Activated T-helper 2 cell treated with anti-CD3 and anti-CD28 coated beads, Interferon-gamma antibody, Interleukin-2, Interleukin-4, amounts not matched to agents 10 μg/mL and 5 μg/mL and 100 μg/mL, durations not matched to agents 14 hours and 24 hours and 36 hours (primary cell): ENCODE measurements at regions not wholly inside any gene's neighbourhood (a gene's known extent, or its start where the extent isn't known, plus 50 kb on each side); places are given as distances from the start of the nearest gene placed in this dataset.
"Not testable (repeated sequence)": the region's sequence is repeated elsewhere in the genome, so short reads cannot be mapped to it uniquely, and the experiment has no call there.

Source experiments
- DNase-seq: peaks from one replicate; pipeline ENCODE4 v3.0.0; 2021; ENCODE audit warnings: low spot score
- H3K27ac Mint-ChIP-seq: one replicate; pipeline ENCODE4 v1.8.0; 2021; ENCODE audit warnings: mixed read lengths
- H3K27me3 Mint-ChIP-seq: one replicate; pipeline ENCODE4 v1.8.0; 2021; ENCODE audit warnings: low read depth, mixed read lengths
- H3K36me3 Mint-ChIP-seq: one replicate; pipeline ENCODE4 v1.8.0; 2021; ENCODE audit warnings: low read depth, mixed read lengths
- H3K4me1 Mint-ChIP-seq: one replicate; pipeline ENCODE4 v1.8.0; 2021; ENCODE audit warnings: low read depth, mixed read lengths
- H3K4me3 Mint-ChIP-seq: one replicate; pipeline ENCODE4 v1.8.0; 2021; ENCODE audit warnings: low read depth, mild to moderate bottlenecking, moderate library complexity, mixed read lengths
- H3K9me3 Mint-ChIP-seq: one replicate; pipeline ENCODE4 v1.8.0; 2021; ENCODE audit warnings: mixed read lengths
- intact Hi-C: fragments of 100-400 bp; cut with micrococcal nuclease; formaldehyde crosslinking; loops from one replicate; pipeline ENCODE4 v1.15.1; 2023

- Mint-ChIP-seq H3K4me3 (no peak overlapping the region), H3K27me3 (no peaks in the 10 kb centered on the region), H3K27ac (no peak overlapping the region), H3K9me3 (peaks cover 25% of the 10 kb centered on the region), H3K4me1 (no peaks in the 10 kb centered on the region), H3K36me3 (no peaks in the 10 kb centered on the region)
- no peak for DNase-seq
- intact Hi-C loops: no loop called here
Measured at GRCh38 chr12:73798523-73798922, 739.1 kb upstream of the ATXN7L3B start.

- Mint-ChIP-seq H3K27me3 (no peaks in the 10 kb centered on the region), H3K4me1 (no peaks in the 10 kb centered on the region), H3K36me3 (no peaks in the 10 kb centered on the region), H3K9me3 (peaks cover 7% of the 10 kb centered on the region), H3K27ac (no peak overlapping the region), H3K4me3 (no peak overlapping the region)
- intact Hi-C loops: no loop called here
- no peak for DNase-seq
Measured at GRCh38 chr12:73815072-73815645, 722.5 kb upstream of the ATXN7L3B start.

GRCh38 chr12:73817161-73817560 lies 720.5 kb upstream of the ATXN7L3B start:
- Mint-ChIP-seq H3K36me3 (no peaks in the 10 kb centered on the region), H3K4me1 (no peaks in the 10 kb centered on the region), H3K9me3 (peaks cover 8% of the 10 kb centered on the region), H3K27ac (no peak overlapping the region), H3K4me3 (no peak overlapping the region), H3K27me3 (no peaks in the 10 kb centered on the region)
- intact Hi-C loops: no loop called here
- DNase-seq: no peak

- no peak overlapping the region for H3K4me3 Mint-ChIP-seq
- H3K27me3 Mint-ChIP-seq: no peaks in the 10 kb centered on the region
- intact Hi-C loops: no loop called here
- H3K36me3 Mint-ChIP-seq: no peaks in the 10 kb centered on the region
- H3K27ac Mint-ChIP-seq: no peak overlapping the region
- DNase-seq: no peak
- peaks cover 3% of the 10 kb centered on the region for H3K9me3 Mint-ChIP-seq
- no peaks in the 10 kb centered on the region for H3K4me1 Mint-ChIP-seq
Measured at GRCh38 chr12:73833746-73834145, 703.9 kb upstream of the ATXN7L3B start.

GRCh38 chr12:73841963-73842362 lies 695.7 kb upstream of the ATXN7L3B start:
- intact Hi-C loops: no loop called here
- Mint-ChIP-seq H3K4me3 (no peak overlapping the region), H3K27me3 (no peaks in the 10 kb centered on the region), H3K9me3 (no peaks in the 10 kb centered on the region), H3K27ac (no peak overlapping the region), H3K4me1 (no peaks in the 10 kb centered on the region), H3K36me3 (no peaks in the 10 kb centered on the region)
- no peak for DNase-seq

- no peaks in the 10 kb centered on the region for H3K36me3 Mint-ChIP-seq
Measured at GRCh38 chr12:73863546-73863945, 674.1 kb upstream of the ATXN7L3B start.

GRCh38 chr12:73867147-73867546 lies 670.5 kb upstream of the ATXN7L3B start:
- intact Hi-C loops: no loop called here
- DNase-seq: no peak
- H3K4me1 Mint-ChIP-seq: no peaks in the 10 kb centered on the region
- H3K27me3 Mint-ChIP-seq: no peaks in the 10 kb centered on the region
- H3K36me3 Mint-ChIP-seq: no peaks in the 10 kb centered on the region
- no peak overlapping the region for H3K27ac Mint-ChIP-seq
- H3K4me3 Mint-ChIP-seq: no peak overlapping the region
- peaks cover 7% of the 10 kb centered on the region for H3K9me3 Mint-ChIP-seq

More at GRCh38 chr12:73863546-73863945, 674.1 kb upstream of the ATXN7L3B start:
- no peak overlapping the region for H3K4me3 Mint-ChIP-seq
- peaks cover 7% of the 10 kb centered on the region for H3K9me3 Mint-ChIP-seq
- no peak for DNase-seq
- intact Hi-C loops: no loop called here
- H3K27ac Mint-ChIP-seq: no peak overlapping the region
- H3K27me3 Mint-ChIP-seq: no peaks in the 10 kb centered on the region
- H3K4me1 Mint-ChIP-seq: no peaks in the 10 kb centered on the region

- intact Hi-C loops, H3K36me3 Mint-ChIP-seq, DNase-seq, H3K27me3 Mint-ChIP-seq, H3K27ac Mint-ChIP-seq, H3K4me3 Mint-ChIP-seq, H3K9me3 Mint-ChIP-seq, H3K4me1 Mint-ChIP-seq: not testable (repeated sequence)
Measured at GRCh38 chr12:73877291-73877690, 660.3 kb upstream of the ATXN7L3B start.

- H3K27ac Mint-ChIP-seq: no peak overlapping the region
- H3K27me3 Mint-ChIP-seq: no peaks in the 10 kb centered on the region
- intact Hi-C loops: no loop called here
- H3K4me3 Mint-ChIP-seq: no peak overlapping the region
- no peaks in the 10 kb centered on the region for H3K4me1 Mint-ChIP-seq
- no peak for DNase-seq
- no peaks in the 10 kb centered on the region for H3K36me3 Mint-ChIP-seq
- peaks cover 5% of the 10 kb centered on the region for H3K9me3 Mint-ChIP-seq
Measured at GRCh38 chr12:73892201-73892600, 645.4 kb upstream of the ATXN7L3B start.

- no peaks in the 10 kb centered on the region for H3K27me3 Mint-ChIP-seq
- no peaks in the 10 kb centered on the region for H3K4me1 Mint-ChIP-seq
- no peaks in the 10 kb centered on the region for H3K36me3 Mint-ChIP-seq
- no peak overlapping the region for H3K4me3 Mint-ChIP-seq
- intact Hi-C loops: no loop called here
- no peak for DNase-seq
- H3K27ac Mint-ChIP-seq: no peak overlapping the region
- H3K9me3 Mint-ChIP-seq: no peaks in the 10 kb centered on the region
Measured at GRCh38 chr12:73898645-73899044, 639.0 kb upstream of the ATXN7L3B start.

- Mint-ChIP-seq H3K27ac (no peak overlapping the region), H3K4me3 (no peak overlapping the region), H3K4me1 (no peaks in the 10 kb centered on the region), H3K36me3 (no peaks in the 10 kb centered on the region), H3K9me3 (no peaks in the 10 kb centered on the region), H3K27me3 (no peaks in the 10 kb centered on the region)
- intact Hi-C loops: no loop called here
- DNase-seq: no peak
Measured at GRCh38 chr12:73902260-73902659, 635.4 kb upstream of the ATXN7L3B start.

GRCh38 chr12:73906757-73907156 lies 630.9 kb upstream of the ATXN7L3B start:
- no peaks in the 10 kb centered on the region for H3K27me3 Mint-ChIP-seq
- no peaks in the 10 kb centered on the region for H3K9me3 Mint-ChIP-seq
- no peak for DNase-seq
- H3K36me3 Mint-ChIP-seq: no peaks in the 10 kb centered on the region
- no peak overlapping the region for H3K4me3 Mint-ChIP-seq
- H3K4me1 Mint-ChIP-seq: no peaks in the 10 kb centered on the region
- H3K27ac Mint-ChIP-seq: no peak overlapping the region
- intact Hi-C loops: no loop called here

- H3K9me3 Mint-ChIP-seq: no peaks in the 10 kb centered on the region
- no peak overlapping the region for H3K4me3 Mint-ChIP-seq
- H3K4me1 Mint-ChIP-seq: no peaks in the 10 kb centered on the region
- H3K27ac Mint-ChIP-seq: no peak overlapping the region
- intact Hi-C loops: no loop called here
- DNase-seq: no peak
- no peaks in the 10 kb centered on the region for H3K36me3 Mint-ChIP-seq
- no peaks in the 10 kb centered on the region for H3K27me3 Mint-ChIP-seq
Measured at GRCh38 chr12:73935817-73936216, 601.8 kb upstream of the ATXN7L3B start.
